Sciatic nerve (tissue), 2 donors: ENCODE measurements at regions not wholly inside any gene's neighbourhood (a gene's known extent, or its start where the extent isn't known, plus 50 kb on each side); places are given as distances from the start of the nearest gene placed in this dataset.

Source experiments
- ATAC-seq: fragments of 200-7000 bp; cut with Tn5 transposase; one replicate; pipeline ENCODE4 v1.9.1; 2020; ENCODE audit warnings: mild to moderate bottlenecking, moderate library complexity
- DNase-seq: peaks from one replicate; pipeline ENCODE4 v3.0.0-alpha.2; 2020; ENCODE audit warnings: low spot score
- intact Hi-C: fragments of 100-400 bp; cut with DNase I; formaldehyde crosslinking; loops from one replicate; pipeline ENCODE4 v1.14.2; 2022
- donor health status: DM: no; HTN: no; CAD: no.
- donor health status: DM: no; HTN: no; CAD: no.

- peak; percentile 21 for DNase-seq
- intact Hi-C loops, result no loop called here
- ATAC-seq, result no peak
Measured at GRCh38 chr9:38120961-38121360, 51.9 kb upstream of the SHB start.

GRCh38 chr9:38119560-38120236 lies 50.7 kb upstream of the SHB start:
- DNase-seq, result peak; percentile 0
- intact Hi-C loops, result no loop called here
- no peak for ATAC-seq

- DNase-seq (peak; percentile 18), ATAC-seq (no peak)
- intact Hi-C loops, result no loop called here
Measured at GRCh38 chr9:38118862-38119438, 49.9 kb upstream of the SHB start.
